Endothelial cell of umbilical vein (primary cell): ENCODE measurements at regions not wholly inside any gene's neighbourhood (a gene's known extent, or its start where the extent isn't known, plus 50 kb on each side); places are given as distances from the start of the nearest gene placed in this dataset.

ENCODE experiments used
- BruUV-seq: library from RNA; stranded (reverse); fragments of 400-500 nt; replicated peaks from 2 replicates; lab custom pipeline; 2021; lab: Mats Ljungman, UMichigan
- CTCF ChIA-PET: fragments of 300-600, 350-600 bp; sonication (Branson Sonifier 250); formaldehyde crosslinking; loops from one replicate; lab custom pipeline; 2021; ENCODE audit warnings: antibody characterized with exemption, inconsistent platforms; lab: Charles Lee
- POLR2A ChIA-PET: fragments of 300-600, 350-600 bp; sonication (Branson Sonifier 250); formaldehyde crosslinking; loops from one replicate; lab custom pipeline; 2021; ENCODE audit warnings: antibody characterized with exemption, inconsistent platforms; lab: Charles Lee
- DNase-seq: peaks from one replicate; pipeline ENCODE4 v3.0.0-alpha.2; 2011; ENCODE audit warnings: low read depth, low spot score
- FAIRE-seq: peaks from 2 replicates; lab custom pipeline; 2011; peaks lifted over from hg19 to GRCh38; lab: Jason Lieb, UNC
- H2AFZ ChIP-seq: 2 replicates; pipeline ENCODE4 v1.6.0; 2012; ENCODE audit warnings: low read depth, low read length, control low read depth, inconsistent platforms
- H3K27ac ChIP-seq: 2 replicates; pipeline ENCODE4 v1.5.1; 2011; ENCODE audit warnings: low read depth, mild to moderate bottlenecking, control low read depth, low read length, moderate library complexity; ENCODE audit not compliant: insufficient read depth
- H3K27me3 ChIP-seq, 2 experiments: 2 replicates each; pipeline versions ENCODE4 v1.6.0 to v1.6.1; 2011; ENCODE audit warnings: low read length in 2 of 2, mixed read lengths in 1 of 2; ENCODE audit not compliant: control insufficient read depth in 2 of 2, insufficient read depth in 2 of 2
- H3K36me3 ChIP-seq, 2 experiments: 2 replicates in 1 of 2; 3 replicates in 1 of 2; pipeline ENCODE4 v1.5.1; 2011; ENCODE audit warnings: low read length in 2 of 2, mild to moderate bottlenecking in 1 of 2, moderate library complexity in 1 of 2; ENCODE audit not compliant: control insufficient read depth in 2 of 2, insufficient read depth in 2 of 2; ENCODE audit errors: extremely low read depth in 1 of 2
- H3K4me1 ChIP-seq: 3 replicates; pipeline ENCODE4 v1.5.1; 2011; ENCODE audit warnings: mild to moderate bottlenecking, low read length; ENCODE audit not compliant: control insufficient read depth, insufficient read depth; ENCODE audit errors: extremely low read depth
- H3K4me2 ChIP-seq: 2 replicates; pipeline ENCODE4 v1.6.1; 2011; ENCODE audit warnings: low read length, control low read depth, mixed read lengths; ENCODE audit not compliant: insufficient read depth
- H3K4me3 ChIP-seq, 3 experiments: fragments of 200-600 bp in 1 of 3; sonication (generic), shearing (Covaris generic) in 1 of 3; replicated peaks in 1 of 3; 2 replicates each; pipeline ENCODE4 v1.5.1; 2011 to 2016; ENCODE audit warnings: control low read depth in 3 of 3, low read length in 3 of 3, mild to moderate bottlenecking in 2 of 3, inconsistent platforms in 1 of 3, low read depth in 1 of 3, moderate library complexity in 1 of 3; ENCODE audit not compliant: insufficient read depth in 1 of 3
- H3K79me2 ChIP-seq: 2 replicates; pipeline ENCODE4 v1.6.0; 2012; ENCODE audit warnings: low read length, inconsistent platforms; ENCODE audit not compliant: control insufficient read depth, insufficient read depth
- H3K9ac ChIP-seq: replicated peaks from 2 replicates; pipeline ENCODE3; 2011; ENCODE audit warnings: low read length, control low read depth; ENCODE audit not compliant: insufficient read depth; ENCODE audit errors: extremely low read depth
- H3K9me1 ChIP-seq: replicated peaks from 3 replicates; pipeline ENCODE4 v1.6.0; 2011; ENCODE audit warnings: mild to moderate bottlenecking, low read length; ENCODE audit not compliant: control insufficient read depth, insufficient read depth; ENCODE audit errors: extremely low read depth
- H3K9me3 ChIP-seq: replicated peaks from 2 replicates; pipeline ENCODE4 v1.5.1; 2012; ENCODE audit warnings: low read length, inconsistent platforms; ENCODE audit not compliant: control insufficient read depth, insufficient read depth
- H4K20me1 ChIP-seq: replicated peaks from 2 replicates; pipeline ENCODE3; 2011; ENCODE audit warnings: mild to moderate bottlenecking, low read length; ENCODE audit not compliant: control insufficient read depth, insufficient read depth; ENCODE audit errors: extremely low read depth
- EZH2 ChIP-seq: IDR thresholded peaks from 2 replicates; pipeline ENCODE4 v1.6.1; 2012; ENCODE audit warnings: borderline replicate concordance, low read depth, mild to moderate bottlenecking, moderate library complexity, low read length, inconsistent platforms; ENCODE audit not compliant: severe bottlenecking
- FOS ChIP-seq: IDR thresholded peaks from 2 replicates; pipeline ENCODE4 v1.6.1; 2011; ENCODE audit warnings: mild to moderate bottlenecking, low read length, moderate library complexity, borderline replicate concordance; ENCODE audit not compliant: insufficient read depth
- GATA2 ChIP-seq: IDR thresholded peaks from 2 replicates; pipeline ENCODE4 v1.7.0; 2011; ENCODE audit warnings: low read depth, mild to moderate bottlenecking, moderate library complexity, mixed read lengths, low read length; ENCODE audit not compliant: insufficient read length, insufficient read depth
- JUN ChIP-seq: IDR thresholded peaks from 2 replicates; pipeline ENCODE4 v1.6.1; 2011; ENCODE audit warnings: borderline replicate concordance, low read depth; ENCODE audit not compliant: insufficient read length, insufficient read depth
- MYC ChIP-seq: IDR thresholded peaks from one replicate; pipeline ENCODE4 v1.6.1; 2011; ENCODE audit warnings: mild to moderate bottlenecking, low read depth, low read length
- POLR2A ChIP-seq: IDR thresholded peaks from 2 replicates; pipeline ENCODE4 v1.6.1; 2012; ENCODE audit warnings: low read depth, mild to moderate bottlenecking, control low read depth, low read length
- POLR2AphosphoS5 ChIP-seq: IDR thresholded peaks from 2 replicates; pipeline ENCODE4 v1.6.1; 2012; ENCODE audit warnings: low read depth, mild to moderate bottlenecking, control low read depth, low read length, moderate library complexity; ENCODE audit not compliant: insufficient read depth
- dilution Hi-C: fragments of 300-500 bp; cut with MboI; formaldehyde crosslinking; loops from one replicate; pipeline ENCODE4 v1.15.0; 2019; ENCODE audit warnings: low sequenced_read_pairs; ENCODE audit not compliant: extremely low pct_ligation_motif_present
- intact Hi-C: fragments of 100-400 bp; cut with micrococcal nuclease; formaldehyde crosslinking; loops from one replicate; pipeline ENCODE4 v1.10.0; 2022
- TF ChIP-seq, protein P1 (sequence below): IDR thresholded peaks from 2 replicates; pipeline ENCODE4 v1.6.1; 2011; ENCODE audit not compliant: insufficient read depth, insufficient read length
- TF ChIP-seq, protein P2 (sequence below), 2 donors: IDR thresholded peaks; 1 replicate in 1 of 2; 2 replicates in 1 of 2; pipeline ENCODE4 v1.5.1; 2011; ENCODE audit warnings: low read length in 2 of 2, mild to moderate bottlenecking in 2 of 2, moderate library complexity in 2 of 2, control low read depth in 1 of 2, inconsistent platforms in 1 of 2, low read depth in 1 of 2; ENCODE audit not compliant: insufficient read depth in 1 of 2; ENCODE audit errors: extremely low read depth in 1 of 2

DNA sequence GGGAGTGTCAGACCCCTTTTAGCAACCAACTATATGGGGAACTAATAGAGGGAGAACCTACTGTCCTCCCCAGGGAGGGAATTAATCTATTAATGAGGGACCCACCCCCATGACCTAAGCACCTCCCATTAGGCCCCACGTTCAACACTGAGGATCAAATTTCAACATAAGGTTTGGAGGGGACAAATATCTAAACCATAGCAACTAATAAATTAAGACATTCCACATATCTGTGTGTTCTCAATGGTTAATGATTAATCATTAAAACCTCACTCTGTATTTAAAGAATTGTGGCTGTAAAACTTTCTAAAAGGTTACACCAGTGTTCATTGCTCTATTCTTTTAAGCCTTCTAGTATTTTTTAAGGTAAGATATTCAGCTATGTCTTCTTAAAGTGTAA lies 500.4 kb upstream of the SULF2 start:
- ChIA-PET CTCF (no interaction called here), POLR2A (no interaction called here)
- FAIRE-seq, result no peak
- H3K27ac ChIP-seq, result no peak overlapping the region
- H3K36me3 ChIP-seq, result no peaks in the 10 kb centered on the region
- H2AFZ ChIP-seq, result no peak overlapping the region
- intact Hi-C loops, result no loop called here
- no peaks in the 10 kb centered on the region for H3K27me3 ChIP-seq
- BruUV-seq, result no TSS peak
- no peaks in the 10 kb centered on the region for H3K79me2 ChIP-seq
- no peaks in the 10 kb centered on the region for H4K20me1 ChIP-seq
- no peaks in the 10 kb centered on the region for H3K9me3 ChIP-seq
- H3K9me1 ChIP-seq, result no peaks in the 10 kb centered on the region
- H3K4me1 ChIP-seq, result peaks cover 39% of the 10 kb centered on the region
- no peak for DNase-seq
- H3K9ac ChIP-seq, result no peak overlapping the region
- TF ChIP-seq JUN, result no peak
- no peak for TF ChIP-seq EZH2
- TF ChIP-seq MYC, result no peak
- no peak for TF ChIP-seq GATA2
- TF ChIP-seq, protein P1, sequence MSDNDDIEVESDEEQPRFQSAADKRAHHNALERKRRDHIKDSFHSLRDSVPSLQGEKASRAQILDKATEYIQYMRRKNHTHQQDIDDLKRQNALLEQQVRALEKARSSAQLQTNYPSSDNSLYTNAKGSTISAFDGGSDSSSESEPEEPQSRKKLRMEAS, result no peak
- no peak for TF ChIP-seq POLR2AphosphoS5
- no peak for TF ChIP-seq FOS
- TF ChIP-seq, protein P2, sequence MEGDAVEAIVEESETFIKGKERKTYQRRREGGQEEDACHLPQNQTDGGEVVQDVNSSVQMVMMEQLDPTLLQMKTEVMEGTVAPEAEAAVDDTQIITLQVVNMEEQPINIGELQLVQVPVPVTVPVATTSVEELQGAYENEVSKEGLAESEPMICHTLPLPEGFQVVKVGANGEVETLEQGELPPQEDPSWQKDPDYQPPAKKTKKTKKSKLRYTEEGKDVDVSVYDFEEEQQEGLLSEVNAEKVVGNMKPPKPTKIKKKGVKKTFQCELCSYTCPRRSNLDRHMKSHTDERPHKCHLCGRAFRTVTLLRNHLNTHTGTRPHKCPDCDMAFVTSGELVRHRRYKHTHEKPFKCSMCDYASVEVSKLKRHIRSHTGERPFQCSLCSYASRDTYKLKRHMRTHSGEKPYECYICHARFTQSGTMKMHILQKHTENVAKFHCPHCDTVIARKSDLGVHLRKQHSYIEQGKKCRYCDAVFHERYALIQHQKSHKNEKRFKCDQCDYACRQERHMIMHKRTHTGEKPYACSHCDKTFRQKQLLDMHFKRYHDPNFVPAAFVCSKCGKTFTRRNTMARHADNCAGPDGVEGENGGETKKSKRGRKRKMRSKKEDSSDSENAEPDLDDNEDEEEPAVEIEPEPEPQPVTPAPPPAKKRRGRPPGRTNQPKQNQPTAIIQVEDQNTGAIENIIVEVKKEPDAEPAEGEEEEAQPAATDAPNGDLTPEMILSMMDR (IDR thresholded peaks at IDR 0.05; ENCODE audit: extremely low read depth in 1 of 2, insufficient read depth in 1 of 2, low read depth in 1 of 2, low read length in 2 of 2), result no peak
- no peak for TF ChIP-seq POLR2A
- no peak overlapping the region for H3K4me3 ChIP-seq
- dilution Hi-C loops, result no loop called here
- H3K4me2 ChIP-seq, result no peak overlapping the region
